Ectodermal cell (in vitro differentiated cells): ENCODE measurements at regions not wholly inside any gene's neighbourhood (a gene's known extent, or its start where the extent isn't known, plus 50 kb on each side); places are given as distances from the start of the nearest gene placed in this dataset.

Experiments
- H3K27ac ChIP-seq: 2 replicates; pipeline ENCODE4 v1.7.0; 2013; ENCODE audit warnings: mild to moderate bottlenecking, low read depth, low read length; ENCODE audit not compliant: insufficient read depth, poor library complexity, severe bottlenecking
- H3K27me3 ChIP-seq: 2 replicates; pipeline ENCODE4 v1.7.0; 2013; ENCODE audit warnings: mild to moderate bottlenecking, low read length; ENCODE audit not compliant: insufficient read depth, control insufficient read depth, poor library complexity, severe bottlenecking
- H3K36me3 ChIP-seq: one replicate; pipeline ENCODE4 v1.7.0; 2013; ENCODE audit warnings: low read length; ENCODE audit not compliant: control insufficient read depth, insufficient read depth
- H3K4me1 ChIP-seq: one replicate; pipeline ENCODE4 v1.7.0; 2013; ENCODE audit warnings: low read length; ENCODE audit not compliant: control insufficient read depth, insufficient read depth
- H3K4me3 ChIP-seq: 2 replicates; pipeline ENCODE4 v1.7.0; 2013; ENCODE audit warnings: low read depth, low read length, control low read depth; ENCODE audit not compliant: insufficient read depth
- H3K9me3 ChIP-seq: 2 replicates; pipeline ENCODE4 v1.7.0; 2013; ENCODE audit warnings: mild to moderate bottlenecking, low read length, moderate library complexity; ENCODE audit not compliant: control insufficient read depth
- WGBS, 2 experiments: methylation state at CpG; one replicate each; pipeline ENCODE4 v1.1.7; 2013; ENCODE audit warnings: missing lambda C conversion rate in 2 of 2; 5-methylcytosine and 5-hydroxymethylcytosine counted together

- 79 to 91% methylated on average over 2 of the region's 2 CpGs for WGBS, 2 experiments
- no peak overlapping the region for H3K27ac ChIP-seq
- no peaks in the 10 kb centered on the region for H3K4me1 ChIP-seq
- H3K4me3 ChIP-seq: no peak overlapping the region
- H3K9me3 ChIP-seq: no peaks in the 10 kb centered on the region
- no peaks in the 10 kb centered on the region for H3K36me3 ChIP-seq
- no peaks in the 10 kb centered on the region for H3K27me3 ChIP-seq
Observed at GRCh38 chr1:216903382-216903740, 180.1 kb upstream of the ESRRG start.

DNA sequence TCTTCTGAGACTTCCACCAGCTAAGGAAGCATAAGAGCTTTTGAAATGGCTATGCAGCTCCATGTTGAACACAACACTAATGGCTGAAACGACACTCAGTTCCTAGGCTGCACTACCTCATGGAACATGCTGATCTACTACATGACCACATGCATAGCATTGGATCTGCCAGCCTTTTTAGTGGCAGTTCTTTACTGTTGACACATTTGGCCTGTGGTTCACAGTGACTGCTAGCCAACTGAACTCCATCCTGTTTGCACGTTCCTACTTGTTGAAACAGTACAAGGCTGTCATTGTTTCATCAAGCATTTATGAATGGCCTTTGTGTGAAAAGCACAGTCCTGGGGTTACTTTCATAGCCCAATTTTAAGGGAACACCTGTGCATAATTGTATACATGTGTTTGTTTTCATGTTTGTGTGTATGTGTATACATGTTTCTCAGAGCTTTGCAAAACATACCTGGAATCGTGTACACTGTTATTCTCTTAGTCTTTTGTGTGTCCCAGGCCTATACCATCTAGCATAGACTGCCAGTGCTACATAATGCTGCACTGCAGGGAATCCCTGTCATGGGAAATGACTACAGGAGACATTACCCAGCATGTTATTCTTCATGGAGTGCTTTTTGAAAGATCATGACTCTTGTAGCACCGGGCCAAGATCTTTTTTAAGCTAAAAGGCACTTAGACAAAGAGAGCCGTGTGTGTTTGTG lies 179.6 kb upstream of the ESRRG start:
- 92 to 93% methylated on average over 5 of the region's 5 CpGs for WGBS, 2 experiments
- no peaks in the 10 kb centered on the region for H3K9me3 ChIP-seq
- H3K4me1 ChIP-seq: no peaks in the 10 kb centered on the region
- H3K27me3 ChIP-seq: no peaks in the 10 kb centered on the region
- H3K27ac ChIP-seq: no peak overlapping the region
- no peaks in the 10 kb centered on the region for H3K36me3 ChIP-seq
- no peak overlapping the region for H3K4me3 ChIP-seq

DNA sequence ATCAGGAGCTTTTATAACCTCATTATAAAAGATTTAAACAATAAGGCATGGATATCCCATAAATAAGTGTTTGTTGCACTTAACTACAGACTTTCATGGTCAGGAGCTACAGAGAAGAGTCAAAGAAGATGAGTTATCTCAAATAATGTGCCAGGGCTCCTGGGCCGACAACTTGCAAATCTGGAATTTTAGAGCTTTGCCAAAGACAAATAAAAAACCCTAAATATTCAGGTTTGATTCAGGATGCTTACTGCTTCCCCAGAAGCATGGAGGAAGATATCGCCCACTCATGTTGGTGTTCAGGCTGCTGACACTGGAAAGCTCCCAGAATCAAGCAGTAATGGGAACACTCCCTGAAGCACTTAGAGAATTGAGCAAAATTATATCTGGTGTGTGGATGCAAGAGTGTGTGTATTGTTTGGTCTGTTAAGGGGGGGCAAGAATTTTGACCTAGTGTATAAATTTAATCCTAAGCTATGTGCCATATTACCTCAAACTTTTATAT lies 176.9 kb upstream of the ESRRG start:
- H3K27me3 ChIP-seq: no peaks in the 10 kb centered on the region
- 95 to 98% methylated on average over 2 of the region's 2 CpGs for WGBS, 2 experiments
- no peak overlapping the region for H3K27ac ChIP-seq
- H3K9me3 ChIP-seq: no peaks in the 10 kb centered on the region
- H3K4me3 ChIP-seq: no peak overlapping the region
- H3K36me3 ChIP-seq: no peaks in the 10 kb centered on the region
- H3K4me1 ChIP-seq: no peaks in the 10 kb centered on the region

DNA sequence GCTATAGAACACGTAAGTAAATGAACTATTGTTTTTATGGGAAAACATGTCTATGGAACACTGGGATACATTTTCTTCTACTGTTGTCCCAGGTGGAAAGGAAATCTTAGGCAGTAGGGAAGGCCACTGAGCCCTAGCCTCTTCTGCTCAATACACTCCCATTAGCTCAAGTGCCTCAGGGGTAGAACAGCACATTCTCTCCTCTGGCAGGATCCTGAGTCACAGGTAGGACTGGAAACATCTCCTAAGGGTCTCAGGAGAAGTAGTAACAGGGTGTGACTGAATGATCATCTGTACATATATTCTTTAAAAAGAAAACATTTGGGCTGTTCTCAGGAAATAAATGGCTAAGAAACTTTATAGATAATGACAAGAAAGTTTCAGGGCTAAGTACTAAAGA lies 175.6 kb upstream of the ESRRG start:
- H3K36me3 ChIP-seq: no peaks in the 10 kb centered on the region
- H3K4me3 ChIP-seq: no peak overlapping the region
- H3K27me3 ChIP-seq: no peaks in the 10 kb centered on the region
- no peak overlapping the region for H3K27ac ChIP-seq
- H3K4me1 ChIP-seq: no peaks in the 10 kb centered on the region
- 86 to 93% methylated on average over 1 of the region's 1 CpG for WGBS, 2 experiments
- H3K9me3 ChIP-seq: no peaks in the 10 kb centered on the region

DNA sequence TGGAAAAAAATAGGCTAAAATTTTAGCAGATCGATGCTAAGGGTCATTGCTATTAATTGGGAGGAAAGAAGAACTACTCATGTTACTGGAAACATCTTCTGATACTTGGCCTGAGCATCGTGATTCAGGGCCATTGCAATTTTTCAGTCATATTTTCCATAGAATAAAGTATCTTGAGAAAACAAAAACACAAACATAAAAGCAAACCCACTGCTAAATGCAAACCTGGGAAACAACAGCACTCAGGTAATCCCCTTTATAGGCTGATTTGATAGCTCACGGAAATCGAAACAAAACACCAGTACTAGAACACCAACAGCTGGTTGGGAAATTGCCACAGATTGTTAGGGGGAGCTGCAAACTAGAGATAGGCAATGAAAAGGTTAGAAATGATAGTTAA lies 172.9 kb upstream of the ESRRG start:
- H3K27me3 ChIP-seq: no peaks in the 10 kb centered on the region
- WGBS, 2 experiments: 95 to 100% methylated on average over 4 of the region's 4 CpGs
- H3K4me3 ChIP-seq: no peak overlapping the region
- H3K9me3 ChIP-seq: no peaks in the 10 kb centered on the region
- no peaks in the 10 kb centered on the region for H3K36me3 ChIP-seq
- H3K4me1 ChIP-seq: no peaks in the 10 kb centered on the region
- H3K27ac ChIP-seq: no peak overlapping the region

DNA sequence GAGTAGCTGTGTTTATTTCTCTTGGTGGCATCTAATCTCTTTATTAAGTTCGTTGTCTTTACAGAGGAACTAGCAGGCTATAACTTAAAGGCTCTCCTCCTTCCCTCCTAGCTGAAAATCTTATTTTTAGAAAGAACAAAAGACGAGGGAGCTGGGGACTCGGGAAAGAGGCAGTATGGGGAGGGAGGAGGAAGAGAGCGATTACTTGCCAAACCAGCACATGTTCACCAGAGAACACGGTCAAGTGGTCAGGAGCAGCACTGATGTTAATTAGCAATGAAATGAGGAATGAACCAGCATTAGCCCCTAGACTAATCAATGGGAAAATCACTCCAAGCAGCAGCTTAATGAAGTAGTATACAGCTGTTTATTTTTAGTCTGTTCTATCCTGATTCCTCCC lies 171.3 kb upstream of the ESRRG start:
- Histone ChIP-seq H3K4me3 (no peak overlapping the region), H3K4me1 (no peaks in the 10 kb centered on the region), H3K36me3 (no peaks in the 10 kb centered on the region), H3K27me3 (no peaks in the 10 kb centered on the region), H3K9me3 (no peaks in the 10 kb centered on the region), H3K27ac (no peak overlapping the region)
- WGBS, 2 experiments: 64 to 78% methylated on average over 4 to 5 of the region's 5 CpGs

GRCh38 chr1:216892581-216893160 lies 169.4 kb upstream of the ESRRG start:
- H3K36me3 ChIP-seq: no peaks in the 10 kb centered on the region
- WGBS, 2 experiments: 94 to 95% methylated on average over 10 of the region's 10 CpGs
- H3K4me1 ChIP-seq: no peaks in the 10 kb centered on the region
- no peak overlapping the region for H3K4me3 ChIP-seq
- no peaks in the 10 kb centered on the region for H3K9me3 ChIP-seq
- no peak overlapping the region for H3K27ac ChIP-seq
- no peaks in the 10 kb centered on the region for H3K27me3 ChIP-seq

- no peaks in the 10 kb centered on the region for H3K36me3 ChIP-seq
- no peak overlapping the region for H3K27ac ChIP-seq
- no peaks in the 10 kb centered on the region for H3K9me3 ChIP-seq
- H3K27me3 ChIP-seq: no peaks in the 10 kb centered on the region
- H3K4me1 ChIP-seq: no peaks in the 10 kb centered on the region
- H3K4me3 ChIP-seq: no peak overlapping the region
- 90 to 93% methylated on average over 5 to 7 of the region's 7 CpGs for WGBS, 2 experiments
Observed at GRCh38 chr1:216890871-216891270, 167.6 kb upstream of the ESRRG start.

DNA sequence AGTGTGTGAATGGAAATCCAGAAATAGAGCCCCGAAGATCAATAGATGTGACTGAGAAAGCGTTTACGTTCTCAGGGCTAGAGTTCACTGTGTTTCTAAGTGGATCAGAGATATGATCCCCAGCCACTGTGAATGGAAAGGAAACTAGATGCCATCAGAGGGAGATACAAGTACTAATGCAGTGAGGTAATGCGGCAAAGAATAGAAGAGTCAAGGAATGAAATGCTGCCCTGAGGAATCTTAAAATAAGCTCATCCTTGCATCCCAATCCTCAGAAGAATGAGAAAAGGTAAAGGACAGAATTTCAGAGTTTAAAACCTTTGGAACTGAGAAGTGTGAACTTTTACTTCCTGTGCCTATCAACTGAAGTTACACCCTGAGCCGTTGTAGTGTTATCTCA lies 165.5 kb upstream of the ESRRG start:
- Histone ChIP-seq H3K4me3 (no peak overlapping the region), H3K36me3 (no peaks in the 10 kb centered on the region), H3K4me1 (no peaks in the 10 kb centered on the region), H3K9me3 (no peaks in the 10 kb centered on the region), H3K27ac (no peak overlapping the region), H3K27me3 (no peaks in the 10 kb centered on the region)
- WGBS, 2 experiments: 83 to 85% methylated on average over 5 of the region's 5 CpGs

DNA sequence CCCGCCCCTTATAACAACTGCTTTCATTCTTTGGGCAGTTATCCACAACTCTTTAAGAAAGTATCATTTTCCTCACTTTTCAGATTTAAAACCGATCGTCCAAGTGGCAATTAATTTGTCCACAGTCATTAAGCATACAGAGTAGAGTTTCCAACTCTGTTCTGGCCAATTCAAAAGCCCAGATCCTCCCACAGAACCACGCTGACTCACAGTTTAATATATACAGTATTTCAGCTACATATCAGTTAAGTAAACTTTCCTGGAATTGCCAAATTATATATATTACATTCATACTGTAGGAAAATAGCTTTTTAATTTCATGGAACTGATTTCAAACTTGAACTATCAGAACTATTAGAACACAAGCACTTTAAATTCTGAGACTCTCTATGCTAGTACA lies 163.8 kb upstream of the ESRRG start:
- Histone ChIP-seq H3K27me3 (no peaks in the 10 kb centered on the region), H3K4me3 (no peak overlapping the region), H3K4me1 (no peaks in the 10 kb centered on the region), H3K36me3 (no peaks in the 10 kb centered on the region), H3K9me3 (no peaks in the 10 kb centered on the region), H3K27ac (no peak overlapping the region)
- 93% methylated on average over 3 to 4 of the region's 4 CpGs for WGBS, 2 experiments
